ENCODE measurements at regions not wholly inside any gene's neighbourhood (a gene's known extent, or its start where the extent isn't known, plus 50 kb on each side); places are given as distances from the start of the nearest gene placed in this dataset.
"Not testable (repeated sequence)": the region's sequence is repeated elsewhere in the genome, so short reads cannot be mapped to it uniquely, and the experiment has no call there.

DNA sequence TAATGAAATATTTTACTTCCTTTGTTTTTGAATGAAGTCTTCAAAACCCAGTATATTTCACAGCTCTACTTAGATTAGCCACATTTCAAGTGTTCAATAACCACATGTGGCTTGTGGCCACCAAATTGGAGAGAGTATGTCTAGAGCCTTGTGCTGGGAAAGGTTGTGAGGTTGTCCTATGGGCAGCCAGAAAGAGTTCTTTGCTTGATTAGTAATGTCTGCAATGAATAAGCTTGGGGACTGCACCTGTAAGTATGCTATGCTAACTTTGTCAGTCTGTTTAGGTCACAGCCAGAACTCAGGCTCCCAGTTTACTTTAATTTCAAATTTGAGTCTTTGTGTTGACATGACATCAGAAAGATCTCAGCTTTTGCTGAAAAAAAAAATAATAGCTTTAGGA, 294.9 kb upstream of the SOX14 start:
- DNase-seq, result no peak

DNA sequence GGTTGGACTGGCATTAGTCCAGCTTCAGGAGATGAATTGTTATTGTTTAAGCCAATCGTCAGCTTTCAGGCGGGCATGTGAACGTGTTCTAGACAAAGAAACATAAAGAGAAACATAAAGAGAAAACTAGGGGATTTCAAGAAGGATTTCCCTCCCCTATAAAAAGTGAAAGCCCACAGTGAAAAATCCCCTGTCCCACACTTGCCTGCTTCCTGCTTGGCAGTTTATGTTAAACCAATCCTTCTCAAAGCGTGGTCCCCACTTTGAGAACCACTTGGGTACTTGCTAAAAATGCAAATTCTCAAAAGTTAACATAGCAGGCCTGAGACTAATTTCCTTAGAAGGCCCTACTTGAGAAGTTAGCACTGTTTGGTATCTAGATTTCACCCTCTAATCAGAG, 293.0 kb upstream of the SOX14 start:
- no peak for DNase-seq

DNA sequence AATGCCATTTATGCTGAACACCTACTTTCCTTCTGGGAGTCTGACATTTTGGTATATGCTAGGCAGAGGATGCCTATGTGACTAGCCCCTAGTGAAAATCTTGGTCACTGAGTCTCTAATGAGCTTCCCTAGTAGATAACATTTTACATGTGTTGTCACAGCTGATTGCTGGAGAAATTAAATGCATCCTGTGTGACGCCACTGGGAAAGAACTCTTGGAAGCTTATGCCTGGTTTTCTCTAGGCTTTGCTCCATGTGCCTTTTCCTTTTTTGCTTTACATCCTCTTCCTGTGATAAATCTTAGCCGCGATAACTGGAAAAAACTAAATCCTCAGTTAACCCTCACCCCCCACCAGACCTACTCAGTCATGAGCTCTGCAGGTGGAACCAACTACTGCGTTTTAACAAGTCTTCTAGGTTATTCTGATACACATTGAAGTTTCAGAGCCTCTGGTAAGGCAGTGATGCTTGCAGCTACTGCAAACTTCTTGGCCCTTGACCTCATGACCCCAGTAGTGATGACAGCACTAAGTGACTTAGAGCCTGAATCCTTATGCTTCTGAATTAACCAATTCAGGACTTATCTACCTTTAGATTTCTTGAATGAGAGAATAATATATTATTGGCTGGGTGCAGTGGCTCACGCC, 292.4 kb upstream of the SOX14 start:
- no peak for DNase-seq

DNA sequence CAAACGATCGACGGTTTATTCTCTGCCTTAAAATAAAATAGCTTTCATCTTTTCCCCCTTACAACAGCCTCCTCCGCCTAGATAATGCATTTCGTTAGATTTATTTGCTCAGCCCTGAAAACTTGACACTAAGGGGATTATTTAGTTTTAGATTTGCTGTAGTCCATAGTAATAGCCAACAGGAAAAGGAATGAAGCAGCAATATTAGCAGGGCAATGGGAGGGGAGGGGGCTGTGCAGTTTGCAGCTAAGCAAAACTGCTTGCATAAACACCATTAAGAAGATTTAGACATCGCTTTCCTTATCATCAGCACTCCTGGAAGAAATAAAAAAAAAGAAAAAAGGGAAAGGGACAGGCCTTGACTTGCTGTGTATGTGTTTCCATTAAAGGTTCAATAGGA, 286.5 kb upstream of the SOX14 start:
- no peak for DNase-seq

DNA sequence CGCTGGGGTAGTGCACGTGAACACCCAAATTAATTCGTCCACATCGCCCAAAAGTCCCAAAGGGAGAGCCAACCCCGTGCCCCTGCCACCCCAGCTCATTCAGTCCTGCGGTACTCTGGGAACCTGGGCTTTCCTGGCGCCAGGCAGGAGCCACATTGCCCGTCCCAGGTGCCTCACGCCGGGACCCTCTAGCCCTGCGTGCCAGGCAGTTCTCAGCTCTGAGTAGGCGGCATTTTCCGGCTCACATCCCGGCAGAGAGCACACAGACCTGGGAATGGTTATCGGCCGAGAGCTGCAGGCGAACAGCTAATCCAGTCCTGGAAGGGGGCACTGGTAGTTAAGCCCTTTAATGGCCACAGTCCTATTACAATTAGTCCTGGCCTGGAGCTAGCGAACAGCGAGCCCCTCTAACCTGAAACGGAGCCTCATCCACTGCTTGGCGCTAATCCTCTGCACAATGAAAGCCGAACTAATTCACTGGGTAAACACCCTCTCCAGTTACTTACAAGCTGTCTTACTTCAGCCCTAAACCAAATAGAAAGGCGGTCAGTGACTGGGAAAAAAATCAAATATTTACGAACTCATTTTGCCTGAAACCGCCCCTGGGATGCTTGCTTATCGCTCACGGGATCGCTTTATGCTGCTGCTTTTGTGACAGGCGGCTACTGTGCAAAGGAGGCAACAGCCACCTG, 254.6 kb upstream of the SOX14 start:
- no peak for DNase-seq

DNA sequence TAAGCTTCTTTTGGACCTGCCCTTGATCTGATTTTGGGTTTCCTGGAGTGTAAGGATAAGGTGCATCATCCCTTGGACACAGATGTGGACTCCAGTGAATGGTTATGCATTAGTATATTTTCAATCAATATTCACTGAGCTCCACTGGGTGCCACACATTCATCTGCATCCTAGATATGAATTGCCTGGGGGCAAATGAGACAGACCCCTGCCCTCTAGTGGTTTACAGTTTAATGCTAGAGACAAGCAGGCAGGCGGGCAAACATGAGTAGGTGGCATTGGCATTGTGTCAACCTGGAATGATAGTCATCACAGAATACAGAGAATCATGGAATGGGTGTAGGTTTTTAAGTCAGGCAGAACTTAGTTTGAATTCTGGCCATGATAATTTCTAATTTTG, 252.5 kb upstream of the SOX14 start:
- no peak for DNase-seq

DNA sequence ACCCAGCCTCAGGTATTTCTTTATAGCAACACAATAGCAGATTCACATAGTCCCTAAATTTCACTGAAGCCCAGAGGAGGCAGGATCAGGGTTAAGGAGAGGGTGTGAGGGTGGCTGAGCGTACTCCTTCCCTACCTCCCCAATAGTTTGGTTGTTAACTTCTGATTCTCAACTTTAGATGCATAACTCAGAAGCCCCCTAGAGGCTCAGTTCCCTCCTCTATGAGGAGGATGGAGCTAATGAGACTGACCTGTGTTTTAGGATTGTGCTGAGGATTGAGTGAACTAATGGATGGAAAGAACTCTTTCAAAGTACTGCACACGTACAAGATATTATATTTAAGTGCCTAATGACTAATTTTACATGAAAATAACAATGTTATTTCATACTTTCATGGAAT, 249.3 kb upstream of the SOX14 start:
- no peak for DNase-seq

DNA sequence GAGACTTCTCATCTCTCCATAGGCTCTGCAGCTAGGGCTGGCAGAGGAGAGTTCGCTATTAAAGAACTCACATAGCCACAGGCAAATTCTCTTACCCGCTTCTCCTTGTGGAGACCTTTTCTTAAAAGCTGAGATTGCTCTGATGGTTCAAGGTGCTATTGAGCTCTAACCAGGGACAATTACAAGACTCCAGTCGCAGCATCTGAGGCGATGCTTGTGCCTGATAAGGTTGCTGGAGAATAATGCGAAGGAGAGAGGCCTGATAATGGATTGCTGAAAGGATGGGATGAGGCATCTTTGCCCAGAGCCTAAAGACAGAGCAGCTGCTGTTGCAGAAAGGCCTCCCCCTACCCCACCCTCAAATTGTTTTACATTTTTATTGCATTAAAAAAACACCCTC, 244.5 kb upstream of the SOX14 start:
- DNase-seq, result no peak

DNA sequence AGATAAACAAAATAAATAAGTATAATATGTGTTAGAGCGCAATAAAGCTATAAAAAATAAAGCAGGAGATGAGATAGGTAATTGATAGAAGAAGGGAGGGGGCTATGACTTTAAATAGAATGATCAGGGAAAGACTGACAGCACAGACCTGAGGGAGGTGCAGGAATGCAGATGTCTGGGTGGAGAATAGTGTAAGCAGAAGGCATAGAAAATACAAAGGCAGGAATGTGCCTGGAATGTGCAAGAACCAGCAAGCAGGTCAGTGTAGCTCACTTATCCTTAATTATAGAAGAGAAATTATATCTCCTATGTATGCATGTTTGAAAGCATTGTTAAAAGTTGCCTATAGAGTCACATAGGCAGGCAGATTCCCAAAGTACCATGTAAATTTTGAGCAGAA, 239.4 kb upstream of the SOX14 start:
- DNase-seq, result no peak

DNA sequence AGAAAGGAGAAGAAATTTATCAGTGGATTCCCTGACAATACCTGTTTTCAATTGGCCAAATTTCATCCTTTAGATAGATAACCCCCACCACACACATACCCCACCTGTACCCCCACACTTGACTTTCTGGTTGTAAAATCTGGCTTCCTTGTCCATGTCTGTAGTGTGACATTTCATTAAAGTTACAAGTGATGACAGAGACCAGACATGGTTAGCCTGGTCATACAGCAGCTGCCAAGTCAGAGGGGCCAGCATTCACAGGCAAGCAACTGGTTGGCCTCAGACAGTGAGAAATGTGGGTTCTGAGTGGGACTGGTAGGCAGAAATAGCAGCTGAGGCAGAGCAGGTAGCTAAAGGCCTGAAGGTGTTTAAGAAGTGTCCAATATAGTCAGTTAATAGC, 238.6 kb upstream of the SOX14 start:
- DNase-seq, result no peak

DNA sequence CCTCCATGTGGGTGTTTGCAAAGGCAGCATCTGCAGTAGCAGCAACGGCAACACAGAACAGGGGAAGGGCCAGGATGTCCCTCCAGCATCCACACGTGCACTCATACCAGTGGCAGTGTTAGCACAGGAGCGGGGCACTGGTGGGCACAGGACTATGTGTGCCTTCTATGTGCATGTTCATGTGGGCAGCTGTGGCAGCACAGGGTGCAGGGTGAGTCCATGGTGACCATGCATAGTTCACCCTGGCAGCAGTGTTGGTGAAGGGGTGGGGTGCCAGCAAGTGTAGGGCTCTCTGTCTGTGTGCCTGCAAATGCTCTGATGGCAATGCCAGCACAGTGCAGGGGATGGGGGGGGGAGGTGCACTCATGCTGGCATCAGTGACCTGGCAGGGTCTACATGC, 222.1 kb upstream of the SOX14 start:
- DNase-seq, result no peak

DNA sequence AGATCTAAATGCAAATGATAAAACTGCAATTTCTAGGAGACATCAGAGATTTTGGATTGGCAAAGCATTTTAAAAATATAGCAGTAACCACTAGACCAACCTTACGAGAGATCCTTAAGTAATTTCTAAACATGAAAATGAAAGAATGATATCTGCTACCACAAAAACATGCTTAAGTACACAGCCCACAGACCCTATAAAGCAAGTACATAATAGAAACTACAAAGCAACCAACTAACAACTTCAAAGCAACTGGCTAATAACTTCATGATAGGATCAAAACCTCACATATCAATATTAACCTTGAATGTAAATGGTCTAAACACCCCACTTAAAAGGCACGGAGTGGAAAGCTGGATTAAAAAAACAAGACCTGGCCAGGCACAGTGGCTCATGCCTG, 209.9 kb upstream of the SOX14 start:
- no peak for DNase-seq

DNA sequence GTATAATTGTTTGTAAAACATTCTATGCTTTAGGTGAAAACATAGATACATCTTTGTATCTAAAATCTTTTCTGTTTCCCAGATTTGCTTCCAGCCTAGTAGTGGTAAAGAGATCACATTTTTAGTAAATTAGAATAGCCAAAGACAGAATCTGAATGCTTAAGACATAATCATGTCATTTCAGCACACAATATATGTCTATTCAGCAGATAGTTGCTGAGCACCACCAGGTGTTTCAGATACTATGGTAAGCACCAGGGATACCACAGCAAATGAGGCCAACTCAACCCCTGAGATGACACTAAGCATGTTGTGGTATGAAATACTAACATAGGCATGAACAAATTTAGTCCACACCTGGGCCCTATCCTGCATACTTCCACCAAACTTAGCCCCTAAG, 195.2 kb upstream of the SOX14 start:
- no peak for DNase-seq

DNA sequence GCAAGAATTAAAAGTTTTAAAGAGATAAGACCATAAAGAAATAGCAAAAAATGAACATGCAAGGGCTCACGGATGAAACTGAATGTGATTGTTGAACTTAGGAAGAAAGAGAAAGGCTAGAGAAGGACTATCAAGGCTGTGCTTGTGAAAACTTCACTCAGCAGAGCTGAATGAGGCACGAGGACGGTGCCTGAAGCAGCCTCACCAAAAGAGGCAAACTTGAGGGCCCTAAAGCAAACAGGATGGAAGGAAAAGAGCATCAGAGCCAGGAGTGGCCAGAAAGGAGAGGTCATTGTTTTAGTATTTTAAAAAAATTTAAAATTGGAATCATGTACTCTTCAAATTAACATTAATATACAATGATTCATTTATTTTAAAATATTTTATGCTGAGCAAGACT, 191.2 kb upstream of the SOX14 start:
- no peak for DNase-seq

DNA sequence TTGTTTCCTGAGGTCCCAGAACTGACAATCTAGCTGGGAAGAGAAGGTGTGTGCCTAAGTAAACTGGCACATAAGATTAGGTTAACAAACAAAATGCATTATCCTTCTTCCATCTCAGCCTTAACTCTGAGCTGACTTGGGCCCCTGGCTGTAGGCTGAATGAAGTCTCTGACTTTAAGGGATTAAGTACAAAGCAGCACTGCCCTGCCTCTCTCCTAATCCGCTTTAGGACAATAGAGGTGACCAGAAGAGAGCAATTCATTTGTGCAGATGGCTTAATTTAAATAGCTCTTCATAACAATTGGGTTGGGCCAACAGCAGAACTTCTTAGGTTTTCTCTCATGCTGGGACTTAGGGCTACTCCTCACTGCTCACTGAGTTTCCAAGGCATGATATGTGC, 181.6 kb upstream of the SOX14 start:
- no peak for DNase-seq

DNA sequence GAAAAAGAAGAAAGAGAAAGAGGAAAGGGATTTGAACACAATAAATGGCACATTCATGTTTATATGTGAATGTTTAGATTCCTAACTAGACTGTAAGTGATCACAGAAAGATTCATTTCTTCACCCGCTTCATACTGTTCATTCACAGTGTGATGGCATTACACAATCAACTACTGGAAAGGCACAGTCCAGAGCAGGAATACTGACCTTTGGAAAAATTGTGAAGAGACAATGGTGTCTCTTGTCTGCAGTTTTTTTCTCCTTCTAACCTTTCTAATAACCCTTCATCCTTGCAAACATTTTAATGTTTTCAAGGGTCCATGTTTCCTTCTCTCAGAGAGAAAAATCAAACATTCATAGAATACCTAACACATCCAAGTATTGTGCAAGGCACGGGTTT, 180.9 kb upstream of the SOX14 start:
- no peak for DNase-seq

DNA sequence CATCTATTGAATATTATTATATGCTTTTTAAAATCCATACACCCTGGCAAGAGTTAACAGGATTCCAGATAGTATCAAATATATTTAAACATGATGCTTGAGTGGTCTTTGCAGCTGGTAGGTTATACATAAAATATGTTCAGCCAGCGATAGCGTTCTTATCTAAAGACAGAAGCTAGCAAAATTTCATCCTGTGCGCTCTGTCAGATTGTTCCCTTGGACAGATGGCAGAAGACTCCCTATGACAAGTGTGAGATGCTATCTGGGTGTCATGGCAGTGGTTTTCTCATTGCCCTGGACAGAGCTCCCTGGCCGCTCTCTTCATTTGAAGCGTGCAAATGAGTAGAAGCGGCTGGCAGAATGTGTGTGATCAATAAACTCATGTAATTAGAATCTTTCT, 175.2 kb upstream of the SOX14 start:
- no peak for DNase-seq

DNA sequence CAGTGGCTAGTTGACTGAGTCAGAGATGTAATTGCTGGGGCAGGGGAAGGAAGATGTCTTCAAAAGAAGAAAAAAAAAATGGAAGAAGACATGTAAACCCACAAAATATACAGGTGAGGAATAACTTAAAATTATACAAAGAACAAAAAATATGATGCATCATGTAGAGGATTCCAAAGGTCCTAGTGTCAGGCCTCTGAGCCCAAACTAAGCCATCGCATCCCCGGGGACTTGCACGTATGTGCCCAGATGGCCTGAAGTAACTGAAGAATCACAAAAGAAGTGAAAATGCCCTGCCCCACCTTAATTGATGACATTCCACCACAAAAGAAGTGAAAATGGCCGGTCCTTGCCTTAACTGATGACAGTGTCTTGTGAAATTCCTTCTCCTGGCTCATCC, 168.7 kb upstream of the SOX14 start:
- not testable (repeated sequence) for DNase-seq

DNA sequence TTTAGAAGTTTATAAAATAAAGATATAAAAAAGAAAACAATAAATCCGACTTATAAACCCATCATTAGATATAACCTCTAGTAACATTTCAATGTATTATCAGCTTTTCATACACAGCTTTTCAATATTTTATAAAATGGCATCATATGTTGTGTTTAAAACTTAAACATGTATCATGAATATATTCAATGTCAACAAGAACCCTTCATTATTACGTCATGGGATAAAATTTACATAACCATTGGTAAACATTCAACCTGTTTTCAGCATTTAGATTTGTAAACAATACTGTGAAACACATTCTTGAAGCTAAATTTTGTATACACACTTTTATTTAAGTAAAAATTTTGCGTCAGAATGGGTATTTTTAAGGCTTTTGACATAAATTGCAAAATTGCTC, 153.4 kb upstream of the SOX14 start:
- DNase-seq, result no peak

DNA sequence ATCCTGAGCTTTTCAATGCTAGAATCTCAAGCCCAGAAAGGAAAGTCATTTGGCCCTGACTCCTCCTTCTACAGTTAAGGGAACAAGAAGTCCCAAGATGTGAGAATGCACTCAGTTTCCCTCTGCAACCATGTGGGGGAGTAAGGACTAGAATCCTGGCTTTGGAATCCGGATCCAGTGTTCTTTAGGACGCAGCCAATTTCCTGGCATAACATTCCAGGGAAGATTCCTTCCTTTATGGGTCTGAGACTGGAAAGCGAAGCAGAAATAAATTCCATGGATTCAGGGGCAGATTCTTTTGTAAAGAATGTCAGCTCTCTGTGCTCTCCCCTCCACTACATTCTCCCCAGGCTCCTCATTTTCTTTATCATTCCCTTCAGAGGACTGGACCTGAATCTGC, 151.8 kb upstream of the SOX14 start:
- no peak for DNase-seq

DNA sequence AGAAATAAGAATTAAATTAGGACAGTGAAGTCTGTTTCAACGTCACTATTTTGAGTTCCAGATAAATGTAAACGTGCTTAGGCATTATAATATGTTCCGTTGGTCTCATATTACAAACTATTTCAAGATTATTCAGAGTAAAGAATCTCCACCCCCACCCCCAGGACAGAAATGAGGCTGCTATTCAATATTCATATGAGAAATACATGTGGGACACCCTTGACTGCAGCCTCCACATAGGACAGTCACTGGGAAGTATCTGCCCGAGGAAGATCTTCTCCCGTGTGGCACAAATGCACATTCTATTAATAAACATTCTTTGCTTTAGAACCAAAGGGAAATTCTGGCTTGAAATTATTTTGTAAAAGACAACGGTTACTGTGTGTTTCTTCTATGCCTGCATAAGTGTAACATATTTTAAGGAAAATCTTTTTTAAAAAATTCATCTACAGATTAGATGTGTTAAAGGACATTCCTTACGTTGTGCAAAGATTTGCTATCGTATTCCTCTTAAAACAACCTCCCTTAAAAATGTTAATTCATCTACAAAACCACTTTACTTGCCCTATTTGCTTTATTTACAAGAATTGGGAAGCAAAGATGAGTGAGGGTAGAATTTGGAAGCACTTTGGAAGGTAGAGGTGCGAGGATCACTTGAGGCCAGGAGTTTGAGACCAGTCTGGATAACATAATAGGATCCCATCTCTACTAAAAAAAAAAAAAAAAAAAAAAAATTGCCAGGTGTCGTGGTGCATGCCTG, 148.3 kb upstream of the SOX14 start:
- DNase-seq, result no peak

DNA sequence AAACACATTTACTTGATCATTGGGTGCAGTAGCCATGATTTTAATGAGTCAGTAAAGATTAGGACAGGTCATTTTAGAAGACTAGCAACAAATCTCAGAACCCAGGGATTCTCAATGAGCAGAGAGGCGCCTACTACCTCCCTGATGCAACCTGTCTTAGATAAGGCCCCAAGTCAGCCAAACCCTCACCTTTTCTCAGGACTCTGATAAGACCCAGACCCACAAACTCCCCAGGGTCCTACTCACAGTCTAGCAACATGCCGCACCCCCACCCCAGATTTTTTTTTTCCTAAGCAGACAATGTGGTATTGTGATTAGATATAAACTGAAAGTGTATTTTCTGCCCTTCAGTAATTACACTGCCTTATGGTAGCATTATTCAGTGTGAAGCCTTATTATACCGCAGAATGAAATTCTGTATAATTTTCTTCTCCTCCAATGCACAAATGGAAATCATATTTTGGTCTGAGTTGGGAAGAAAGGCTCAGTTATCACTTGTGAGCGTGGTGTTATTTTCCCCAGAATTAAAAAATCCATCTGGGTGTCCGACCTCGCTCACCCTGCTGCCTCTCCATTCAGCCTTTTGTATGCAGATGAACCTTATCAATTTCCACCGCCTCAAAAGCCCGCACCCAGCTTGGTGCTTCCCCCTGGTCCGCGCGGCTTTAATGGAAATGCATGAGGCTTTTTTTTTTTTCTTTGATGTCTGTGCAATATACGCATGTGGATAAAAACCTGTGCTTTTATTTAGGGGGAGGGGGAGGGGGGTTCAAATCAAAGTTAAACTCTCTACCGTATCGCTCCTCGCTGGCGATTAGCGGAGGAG, 122.0 kb upstream of the SOX14 start:
- DNase-seq, result no peak

DNA sequence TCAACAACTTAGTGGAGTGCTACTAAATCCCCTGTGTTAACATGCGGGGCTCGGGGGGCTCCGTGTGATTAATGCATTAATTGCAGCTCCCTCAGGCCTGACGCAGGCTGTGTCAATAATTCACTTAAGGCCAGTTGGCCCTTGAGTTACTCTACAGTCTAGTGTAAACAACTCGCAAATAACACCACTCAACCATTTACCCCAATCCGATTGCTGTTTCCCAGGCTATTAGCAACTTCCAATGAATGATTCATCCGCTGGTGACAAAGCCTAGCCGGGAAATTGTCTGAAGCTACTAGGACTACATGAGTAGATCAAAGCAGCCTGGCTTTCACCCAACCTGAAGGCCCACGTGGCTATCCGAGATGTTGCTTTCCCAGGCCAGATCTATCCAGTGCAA, 121.3 kb upstream of the SOX14 start:
- DNase-seq, result peak; percentile 34

DNA sequence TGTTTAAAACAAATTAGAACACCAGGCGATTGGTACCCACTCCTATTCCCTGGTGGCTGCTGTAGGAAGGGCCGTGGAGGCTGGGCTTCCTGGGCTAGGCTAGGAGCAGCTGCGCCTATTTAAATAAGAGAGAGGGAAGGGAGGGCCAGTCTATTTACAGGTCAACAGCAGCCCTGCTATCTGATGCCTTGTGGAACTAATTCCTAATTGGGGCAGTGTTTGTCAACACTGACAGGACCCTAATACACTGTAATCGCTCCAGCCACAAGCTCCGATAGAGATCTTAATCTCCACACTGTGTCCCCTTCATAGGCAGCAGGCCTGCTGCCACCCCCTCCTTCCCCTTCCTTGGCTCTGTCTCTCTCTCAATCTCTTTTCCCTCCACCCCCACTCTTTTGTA, 116.9 kb upstream of the SOX14 start:
- DNase-seq, result no peak
